GM12873 (cell line): ENCODE measurements at regions not wholly inside any gene's neighbourhood (a gene's known extent, or its start where the extent isn't known, plus 50 kb on each side); places are given as distances from the start of the nearest gene placed in this dataset.

ENCODE experiments used
- CTCF ChIP-seq: IDR thresholded peaks from 2 replicates; pipeline ENCODE4 v1.5.1; 2012; ENCODE audit warnings: low read depth, mild to moderate bottlenecking, moderate library complexity, low read length, control low read depth; ENCODE audit not compliant: insufficient read depth; ENCODE audit errors: missing control alignments

GRCh38 chr13:91247768-91248167 is 99.7 kb upstream of the MIR17HG start:
- peak; percentile 14 for TF ChIP-seq CTCF

- TF ChIP-seq CTCF: no peak
These were observed 99.2 kb upstream of the MIR17HG start for GRCh38 chr13:91248249-91248648.

GRCh38 chr13:91249370-91249769 is 98.1 kb upstream of the MIR17HG start:
- TF ChIP-seq CTCF: no peak

- TF ChIP-seq CTCF: no peak
These were observed 97.6 kb upstream of the MIR17HG start for GRCh38 chr13:91249861-91250260.

GRCh38 chr13:91264484-91264883 is 83.0 kb upstream of the MIR17HG start:
- no peak for TF ChIP-seq CTCF

- no peak for TF ChIP-seq CTCF
These were observed 78.2 kb upstream of the MIR17HG start for GRCh38 chr13:91269237-91269636.

- TF ChIP-seq CTCF: no peak
These were observed 77.5 kb upstream of the MIR17HG start for GRCh38 chr13:91270031-91270430.
